HL-60 (cell line): ENCODE measurements at regions not wholly inside any gene's neighbourhood (a gene's known extent, or its start where the extent isn't known, plus 50 kb on each side); places are given as distances from the start of the nearest gene placed in this dataset.

Source experiments
- DNase-seq, 2 experiments: peaks; one replicate each; pipeline ENCODE4 v3.0.0-alpha.2; 2010 to 2020; ENCODE audit warnings: low read depth in 1 of 2, low spot score in 1 of 2
- H3K27ac ChIP-seq: fragments of 250-450 bp; sonication (Bioruptor Pico); replicated peaks from 2 replicates; pipeline ENCODE4 v1.5.1; 2020; ENCODE audit warnings: mild to moderate bottlenecking, moderate library complexity
- H3K27me3 ChIP-seq: fragments of 250-450 bp; sonication (Bioruptor Pico); 2 replicates; pipeline ENCODE4 v1.5.1; 2021; ENCODE audit warnings: mild to moderate bottlenecking, moderate library complexity; ENCODE audit not compliant: insufficient read depth, poor library complexity, severe bottlenecking
- H3K4me3 ChIP-seq: replicated peaks from 2 replicates; pipeline ENCODE4 v1.5.1; 2011; ENCODE audit warnings: mild to moderate bottlenecking, control low read depth, low read length; ENCODE audit not compliant: insufficient read depth
- GABPA ChIP-seq: IDR thresholded peaks from 2 replicates; pipeline ENCODE4 v1.6.1; 2012; ENCODE audit warnings: low read depth
- POLR2AphosphoS5 ChIP-seq: IDR thresholded peaks from 2 replicates; pipeline ENCODE4 v1.6.1; 2012; ENCODE audit warnings: low read depth
- SPI1 ChIP-seq: IDR thresholded peaks from 2 replicates; pipeline ENCODE4 v1.6.1; 2012; ENCODE audit warnings: low read depth, mild to moderate bottlenecking, borderline replicate concordance
- TF ChIP-seq, protein P1 (sequence below): IDR thresholded peaks from 2 replicates; pipeline ENCODE4 v1.6.1; 2012; ENCODE audit warnings: low read depth; ENCODE audit not compliant: insufficient replicate concordance
- TF ChIP-seq, protein P2 (sequence below): IDR thresholded peaks from one replicate; pipeline ENCODE4 v1.5.1; 2011; ENCODE audit warnings: low read length, control low read depth, inconsistent platforms; ENCODE audit not compliant: insufficient read depth

DNA sequence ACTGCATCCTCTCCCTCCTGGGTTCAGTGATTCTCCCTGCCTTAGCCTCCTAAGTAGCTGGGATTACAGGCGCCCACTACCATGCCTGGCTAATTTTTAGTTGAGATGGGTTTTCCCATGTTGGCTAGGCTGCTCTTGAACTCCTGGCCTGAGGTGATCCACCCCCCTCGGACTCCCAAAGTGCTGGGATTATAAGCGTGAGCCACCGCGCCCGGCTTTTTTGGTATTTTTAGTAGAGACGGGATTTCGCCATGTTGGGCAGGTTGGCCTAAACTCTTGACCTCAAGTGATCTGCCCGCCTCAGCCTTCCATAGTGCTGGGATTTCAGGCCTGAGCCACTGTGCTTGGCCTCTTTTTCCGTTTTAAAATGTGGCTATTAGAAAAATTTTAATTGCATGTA lies 343.8 kb upstream of the RBFOX1 start:
- H3K27ac ChIP-seq, result no peak overlapping the region
- DNase-seq, result no peak
- no peaks in the 10 kb centered on the region for H3K27me3 ChIP-seq
- TF ChIP-seq, protein P1, sequence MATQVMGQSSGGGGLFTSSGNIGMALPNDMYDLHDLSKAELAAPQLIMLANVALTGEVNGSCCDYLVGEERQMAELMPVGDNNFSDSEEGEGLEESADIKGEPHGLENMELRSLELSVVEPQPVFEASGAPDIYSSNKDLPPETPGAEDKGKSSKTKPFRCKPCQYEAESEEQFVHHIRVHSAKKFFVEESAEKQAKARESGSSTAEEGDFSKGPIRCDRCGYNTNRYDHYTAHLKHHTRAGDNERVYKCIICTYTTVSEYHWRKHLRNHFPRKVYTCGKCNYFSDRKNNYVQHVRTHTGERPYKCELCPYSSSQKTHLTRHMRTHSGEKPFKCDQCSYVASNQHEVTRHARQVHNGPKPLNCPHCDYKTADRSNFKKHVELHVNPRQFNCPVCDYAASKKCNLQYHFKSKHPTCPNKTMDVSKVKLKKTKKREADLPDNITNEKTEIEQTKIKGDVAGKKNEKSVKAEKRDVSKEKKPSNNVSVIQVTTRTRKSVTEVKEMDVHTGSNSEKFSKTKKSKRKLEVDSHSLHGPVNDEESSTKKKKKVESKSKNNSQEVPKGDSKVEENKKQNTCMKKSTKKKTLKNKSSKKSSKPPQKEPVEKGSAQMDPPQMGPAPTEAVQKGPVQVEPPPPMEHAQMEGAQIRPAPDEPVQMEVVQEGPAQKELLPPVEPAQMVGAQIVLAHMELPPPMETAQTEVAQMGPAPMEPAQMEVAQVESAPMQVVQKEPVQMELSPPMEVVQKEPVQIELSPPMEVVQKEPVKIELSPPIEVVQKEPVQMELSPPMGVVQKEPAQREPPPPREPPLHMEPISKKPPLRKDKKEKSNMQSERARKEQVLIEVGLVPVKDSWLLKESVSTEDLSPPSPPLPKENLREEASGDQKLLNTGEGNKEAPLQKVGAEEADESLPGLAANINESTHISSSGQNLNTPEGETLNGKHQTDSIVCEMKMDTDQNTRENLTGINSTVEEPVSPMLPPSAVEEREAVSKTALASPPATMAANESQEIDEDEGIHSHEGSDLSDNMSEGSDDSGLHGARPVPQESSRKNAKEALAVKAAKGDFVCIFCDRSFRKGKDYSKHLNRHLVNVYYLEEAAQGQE, result no peak
- TF ChIP-seq GABPA, result no peak
- TF ChIP-seq SPI1, result no peak
- no peak for TF ChIP-seq POLR2AphosphoS5
- TF ChIP-seq, protein P2, sequence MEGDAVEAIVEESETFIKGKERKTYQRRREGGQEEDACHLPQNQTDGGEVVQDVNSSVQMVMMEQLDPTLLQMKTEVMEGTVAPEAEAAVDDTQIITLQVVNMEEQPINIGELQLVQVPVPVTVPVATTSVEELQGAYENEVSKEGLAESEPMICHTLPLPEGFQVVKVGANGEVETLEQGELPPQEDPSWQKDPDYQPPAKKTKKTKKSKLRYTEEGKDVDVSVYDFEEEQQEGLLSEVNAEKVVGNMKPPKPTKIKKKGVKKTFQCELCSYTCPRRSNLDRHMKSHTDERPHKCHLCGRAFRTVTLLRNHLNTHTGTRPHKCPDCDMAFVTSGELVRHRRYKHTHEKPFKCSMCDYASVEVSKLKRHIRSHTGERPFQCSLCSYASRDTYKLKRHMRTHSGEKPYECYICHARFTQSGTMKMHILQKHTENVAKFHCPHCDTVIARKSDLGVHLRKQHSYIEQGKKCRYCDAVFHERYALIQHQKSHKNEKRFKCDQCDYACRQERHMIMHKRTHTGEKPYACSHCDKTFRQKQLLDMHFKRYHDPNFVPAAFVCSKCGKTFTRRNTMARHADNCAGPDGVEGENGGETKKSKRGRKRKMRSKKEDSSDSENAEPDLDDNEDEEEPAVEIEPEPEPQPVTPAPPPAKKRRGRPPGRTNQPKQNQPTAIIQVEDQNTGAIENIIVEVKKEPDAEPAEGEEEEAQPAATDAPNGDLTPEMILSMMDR, result no peak
- H3K4me3 ChIP-seq, result no peak overlapping the region

DNA sequence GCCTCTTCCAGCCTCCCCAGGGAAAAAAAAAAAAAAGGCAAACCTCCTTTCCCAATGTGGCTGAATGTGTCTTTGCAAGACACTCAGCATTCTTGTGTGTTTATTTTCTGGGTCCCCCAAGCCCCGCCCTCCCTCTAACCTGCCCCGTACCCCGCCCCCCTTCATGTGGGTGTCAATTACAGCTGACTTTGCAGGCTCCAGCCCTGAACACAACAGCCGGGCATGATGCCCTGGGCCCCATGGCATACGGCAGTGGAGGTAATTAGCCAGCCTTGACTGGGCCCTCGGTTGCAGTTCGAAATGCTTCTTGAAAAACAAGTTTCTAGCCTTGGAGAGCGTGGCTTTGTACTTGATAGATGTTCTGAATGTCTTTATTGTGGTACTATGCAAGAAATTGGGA lies 354.7 kb upstream of the RBFOX1 start:
- DNase-seq, result no peak
- no peak overlapping the region for H3K27ac ChIP-seq
- H3K27me3 ChIP-seq, result no peaks in the 10 kb centered on the region
- TF ChIP-seq POLR2AphosphoS5 (no peak), GABPA (no peak), SPI1 (no peak)
- TF ChIP-seq, protein P1, result no peak
- TF ChIP-seq, protein P2, result no peak
- no peak overlapping the region for H3K4me3 ChIP-seq

DNA sequence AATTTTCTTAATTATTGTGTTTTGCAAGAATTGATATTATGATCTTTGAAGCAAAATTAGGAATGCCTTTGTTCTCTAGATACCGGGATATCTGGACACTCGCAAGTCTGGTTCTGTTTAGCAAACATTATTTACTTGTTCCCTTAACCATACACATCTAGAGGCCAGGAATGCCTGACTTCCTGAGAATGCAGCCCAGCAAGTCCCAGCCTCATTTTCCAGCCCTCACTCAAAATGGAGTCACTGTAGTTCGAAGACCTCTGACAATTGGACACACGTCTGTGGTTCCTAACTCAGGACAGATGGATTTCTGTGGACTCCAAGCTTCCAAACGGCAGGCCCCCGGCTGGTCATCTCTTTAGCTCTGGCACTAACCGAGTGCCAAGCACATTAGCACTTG lies 355.4 kb upstream of the RBFOX1 start:
- no peak for TF ChIP-seq POLR2AphosphoS5
- no peak for TF ChIP-seq SPI1
- TF ChIP-seq, protein P1, result no peak
- TF ChIP-seq, protein P2, result no peak
- no peak for TF ChIP-seq GABPA
- DNase-seq, result no peak
- Histone ChIP-seq H3K4me3 (no peak overlapping the region), H3K27ac (no peak overlapping the region), H3K27me3 (no peaks in the 10 kb centered on the region)
